ENCODE measurements at regions not wholly inside any gene's neighbourhood (a gene's known extent, or its start where the extent isn't known, plus 50 kb on each side); places are given as distances from the start of the nearest gene placed in this dataset.

GRCh38 chr11:127307700-127308099 lies 307.1 kb upstream of the KIRREL3 start:
- in situ Hi-C loops (cut with MboI; ENCODE audit: low sequenced_read_pairs) = no loop called here

GRCh38 chr11:127304634-127305033 lies 304.1 kb upstream of the KIRREL3 start:
- in situ Hi-C loops (cut with MboI; ENCODE audit: low sequenced_read_pairs) = no loop called here

DNA sequence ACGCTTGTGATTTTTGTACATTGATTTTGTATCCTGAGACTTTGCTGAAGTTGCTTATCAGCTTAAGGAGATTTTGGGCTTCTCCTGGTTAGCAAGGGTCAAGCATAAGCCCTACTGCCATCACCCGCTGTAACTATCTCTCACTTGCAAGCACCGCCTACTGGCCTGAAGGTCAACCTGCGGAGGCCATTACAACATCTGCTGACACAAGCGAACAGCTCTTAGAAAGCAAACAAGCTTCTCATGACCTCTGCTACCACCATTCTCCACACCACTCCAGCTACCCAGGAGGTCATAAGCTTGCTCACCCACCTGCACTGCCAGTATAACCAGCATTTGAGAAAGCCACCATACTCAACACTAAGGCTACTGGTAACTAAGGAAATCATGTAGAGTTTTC lies 288.4 kb upstream of the KIRREL3 start:
- in situ Hi-C loops (cut with MboI; ENCODE audit: low sequenced_read_pairs) = no loop called here

GRCh38 chr11:127281534-127281933 lies 281.0 kb upstream of the KIRREL3 start:
- in situ Hi-C loops (cut with MboI; ENCODE audit: low sequenced_read_pairs) = no loop called here

DNA sequence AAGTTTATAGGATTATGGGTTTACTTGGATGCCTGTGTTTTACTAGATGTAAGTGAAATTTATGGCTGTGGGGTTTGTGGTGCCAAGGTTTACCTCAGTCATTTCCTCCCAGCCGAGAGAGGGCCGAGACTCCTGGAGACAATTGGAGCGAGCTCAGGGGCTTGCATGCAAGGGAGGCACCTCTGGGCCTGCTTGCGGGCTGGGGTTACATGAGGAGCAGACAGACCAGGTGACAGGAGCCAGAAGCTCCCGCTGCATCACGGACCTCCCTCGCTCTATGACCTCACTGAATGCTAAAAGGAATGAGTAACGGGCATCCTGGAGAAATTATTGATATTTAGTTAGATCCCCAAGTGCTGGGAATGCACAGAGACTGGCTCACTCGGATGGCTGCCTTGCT lies 275.2 kb upstream of the KIRREL3 start:
- in situ Hi-C loops (cut with MboI; ENCODE audit: low sequenced_read_pairs) = no loop called here

- in situ Hi-C loops (cut with MboI; ENCODE audit: low sequenced_read_pairs) = no loop called here
Observed at GRCh38 chr11:127274328-127274676, 273.7 kb upstream of the KIRREL3 start.

DNA sequence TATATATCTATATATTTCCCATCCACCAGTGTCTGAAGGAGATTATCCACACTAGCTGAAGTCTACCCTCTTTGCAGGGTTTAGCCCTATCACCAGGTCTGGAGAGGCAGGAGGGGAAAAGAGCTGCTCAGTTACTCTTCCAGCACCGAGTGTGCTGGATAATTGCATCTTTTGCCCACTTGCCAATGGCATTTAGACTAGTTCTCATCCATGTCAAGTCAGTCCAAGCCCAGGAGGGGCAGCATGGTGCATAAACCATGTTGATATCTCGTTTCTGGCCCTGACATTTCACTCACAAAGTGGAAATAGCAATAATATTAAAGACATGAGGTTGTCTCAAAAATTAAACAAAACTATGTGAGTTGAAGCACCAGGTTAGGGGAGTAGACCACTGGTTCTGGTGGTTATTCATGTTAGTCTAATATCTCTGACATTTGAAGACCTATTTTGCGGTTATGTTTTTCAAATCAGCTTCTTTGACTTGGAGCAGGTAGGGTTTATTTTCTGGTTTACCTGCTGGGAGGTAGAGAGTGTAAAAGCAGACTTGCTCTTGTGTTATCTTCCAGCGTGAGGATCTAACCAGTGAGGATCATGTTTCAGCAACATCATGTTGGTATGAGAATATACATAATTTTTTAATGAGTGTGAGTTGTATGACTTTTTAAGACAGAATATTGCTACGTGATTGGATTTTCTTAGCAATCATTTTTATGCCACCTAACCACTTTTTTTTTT lies 273.2 kb upstream of the KIRREL3 start:
- in situ Hi-C loops (cut with MboI; ENCODE audit: low sequenced_read_pairs) = no loop called here

- in situ Hi-C loops (cut with MboI; ENCODE audit: low sequenced_read_pairs) = no loop called here
Observed at GRCh38 chr11:127270851-127271250, 270.3 kb upstream of the KIRREL3 start.

DNA sequence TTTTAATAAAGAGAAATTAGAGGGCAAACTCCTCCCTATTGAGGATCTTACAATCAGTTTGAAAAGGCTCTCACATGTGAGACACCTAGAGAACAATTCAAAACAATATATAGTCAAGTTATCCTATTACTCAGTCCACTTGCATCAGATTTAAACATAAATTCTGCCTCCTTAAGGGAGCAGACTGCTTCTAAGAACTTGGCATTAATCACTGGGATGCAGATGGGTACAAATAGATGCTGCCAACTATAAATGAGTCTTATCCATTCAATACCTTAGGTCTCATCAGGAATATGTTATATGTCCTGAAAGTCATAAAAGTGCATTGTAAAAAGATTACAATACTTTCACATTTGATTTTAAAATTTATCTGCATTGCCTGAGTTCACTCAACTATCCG lies 269.3 kb upstream of the KIRREL3 start:
- in situ Hi-C loops (cut with MboI; ENCODE audit: low sequenced_read_pairs) = no loop called here

- in situ Hi-C loops (cut with MboI; ENCODE audit: low sequenced_read_pairs) = no loop called here
Observed at GRCh38 chr11:127268932-127269331, 268.4 kb upstream of the KIRREL3 start.

- in situ Hi-C loops (cut with MboI; ENCODE audit: low sequenced_read_pairs) = no loop called here
Observed at GRCh38 chr11:127268521-127268920, 268.0 kb upstream of the KIRREL3 start.

GRCh38 chr11:127259102-127259501 lies 258.5 kb upstream of the KIRREL3 start:
- in situ Hi-C loops (cut with MboI; ENCODE audit: low sequenced_read_pairs) = no loop called here

DNA sequence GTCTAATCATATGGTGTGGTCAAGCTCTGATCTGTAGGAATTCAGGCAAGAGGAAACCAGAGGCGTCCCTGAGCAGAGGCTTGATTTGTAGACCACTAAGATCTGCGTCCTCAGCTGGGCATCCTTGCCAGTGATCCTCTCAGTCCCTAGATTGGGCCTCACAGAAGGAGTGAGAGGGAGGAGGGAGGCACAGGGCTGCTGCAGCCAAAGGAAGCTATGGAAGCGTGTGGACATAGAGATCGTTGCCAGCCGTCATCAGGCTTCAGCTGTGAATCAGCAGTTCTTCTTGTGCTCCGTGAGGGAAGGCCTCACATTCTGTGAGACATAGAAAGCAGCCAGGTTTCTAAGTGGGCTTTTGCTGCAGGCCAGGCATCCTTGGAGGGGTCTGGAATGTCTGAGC lies 254.6 kb upstream of the KIRREL3 start:
- in situ Hi-C loops (cut with MboI; ENCODE audit: low sequenced_read_pairs) = no loop called here

- in situ Hi-C loops (cut with MboI; ENCODE audit: low sequenced_read_pairs) = no loop called here
Observed at GRCh38 chr11:127252321-127252720, 251.8 kb upstream of the KIRREL3 start.

- in situ Hi-C loops (cut with MboI; ENCODE audit: low sequenced_read_pairs) = no loop called here
Observed at GRCh38 chr11:127249576-127249975, 249.0 kb upstream of the KIRREL3 start.

DNA sequence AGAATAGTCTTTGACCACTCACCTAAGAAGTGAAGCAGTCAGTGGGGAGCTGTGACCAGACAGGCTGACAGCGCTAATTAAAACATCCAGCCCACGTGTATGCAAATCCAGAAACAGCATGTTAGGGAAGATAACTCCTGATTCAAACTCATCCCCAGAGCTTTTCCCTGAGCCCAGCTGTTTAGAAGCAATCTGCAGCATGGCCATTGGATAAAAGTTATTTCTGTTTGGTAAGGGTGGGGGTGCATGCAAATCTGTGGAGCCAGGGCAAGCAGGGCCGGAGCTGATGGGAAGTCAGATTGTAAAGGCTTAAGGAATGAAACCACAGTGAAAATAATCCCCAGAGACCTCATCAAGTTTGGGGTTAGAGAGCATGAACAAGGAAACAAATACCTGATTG lies 247.9 kb upstream of the KIRREL3 start:
- in situ Hi-C loops (cut with MboI; ENCODE audit: low sequenced_read_pairs) = no loop called here

DNA sequence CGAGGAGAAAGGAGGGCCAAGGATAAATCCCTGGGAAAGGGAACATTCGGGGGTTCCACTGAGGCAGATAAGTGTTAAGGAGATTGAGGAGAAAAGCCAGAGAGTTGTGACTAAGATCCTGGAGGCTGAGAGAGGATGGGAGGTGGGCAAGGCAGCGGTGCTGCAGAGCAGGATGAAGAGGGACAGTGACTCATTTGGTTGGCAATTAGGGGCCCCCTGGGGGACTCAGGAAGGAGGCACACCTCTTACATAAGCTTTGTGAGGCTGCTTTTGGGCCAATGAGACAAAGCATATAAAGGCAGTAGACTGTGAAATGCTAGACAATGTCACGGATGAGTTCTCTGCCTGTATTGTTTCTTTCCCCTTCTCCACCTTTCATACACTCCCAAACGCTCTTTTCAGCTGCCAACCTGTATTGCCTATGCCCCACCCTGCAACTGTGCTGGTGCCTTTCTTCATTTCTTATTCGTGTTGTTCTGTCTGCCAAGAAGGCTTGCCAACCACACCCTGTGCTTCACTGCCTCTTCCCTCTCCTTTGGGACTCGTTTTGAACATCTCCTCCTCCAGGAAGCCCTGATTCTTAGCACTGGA lies 246.8 kb upstream of the KIRREL3 start:
- in situ Hi-C loops (cut with MboI; ENCODE audit: low sequenced_read_pairs) = no loop called here

GRCh38 chr11:127242676-127243075 lies 242.1 kb upstream of the KIRREL3 start:
- in situ Hi-C loops (cut with MboI; ENCODE audit: low sequenced_read_pairs) = no loop called here

DNA sequence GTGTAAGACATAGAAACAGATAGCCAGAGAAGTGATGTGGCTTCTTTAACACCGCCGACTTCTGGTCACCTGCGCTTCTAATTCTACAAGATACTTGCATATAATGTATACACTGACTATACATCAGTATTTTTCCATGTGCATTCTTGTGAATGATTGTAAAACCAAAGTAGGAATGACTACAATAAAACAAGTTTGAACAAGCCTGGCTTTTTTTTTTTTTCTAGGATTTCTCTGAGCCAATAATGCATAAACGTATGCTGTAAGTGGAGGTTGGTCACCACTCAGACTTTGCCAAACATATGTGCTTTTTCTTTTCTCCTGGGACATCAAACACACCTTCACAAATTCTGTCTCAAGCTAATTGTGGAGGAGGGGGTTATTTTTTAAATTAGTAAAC lies 237.8 kb upstream of the KIRREL3 start:
- in situ Hi-C loops (cut with MboI; ENCODE audit: low sequenced_read_pairs) = no loop called here

- in situ Hi-C loops (cut with MboI; ENCODE audit: low sequenced_read_pairs) = no loop called here
Observed at GRCh38 chr11:127236776-127237175, 236.2 kb upstream of the KIRREL3 start.

- in situ Hi-C loops (cut with MboI; ENCODE audit: low sequenced_read_pairs) = no loop called here
Observed at GRCh38 chr11:127233998-127234397, 233.4 kb upstream of the KIRREL3 start.

- in situ Hi-C loops (cut with MboI; ENCODE audit: low sequenced_read_pairs) = no loop called here
Observed at GRCh38 chr11:127230392-127230791, 229.8 kb upstream of the KIRREL3 start.

GRCh38 chr11:127226949-127227348 lies 226.4 kb upstream of the KIRREL3 start:
- in situ Hi-C loops (cut with MboI; ENCODE audit: low sequenced_read_pairs) = no loop called here

Data from HL-60/S4 (cell line).